B cell (primary cell): ENCODE measurements at regions not wholly inside any gene's neighbourhood (a gene's known extent, or its start where the extent isn't known, plus 50 kb on each side); places are given as distances from the start of the nearest gene placed in this dataset.

Experiments used
- ATAC-seq: fragments of 200-7000 bp; cut with Tn5 transposase; one replicate; pipeline ENCODE4 v1.10.0; 2021; ENCODE audit warnings: low read depth, mild to moderate bottlenecking, moderate number of reproducible peaks, moderate library complexity
- CTCF ChIA-PET: fragments of 350-600 bp; sonication (Branson Sonifier 250); formaldehyde crosslinking; loops from one replicate; lab custom pipeline; 2021; ENCODE audit warnings: antibody characterized with exemption, inconsistent platforms; lab: Charles Lee
- POLR2A ChIA-PET: fragments of 350-600 bp; sonication (Branson Sonifier 250); formaldehyde crosslinking; loops from one replicate; lab custom pipeline; 2021; ENCODE audit warnings: antibody characterized with exemption; lab: Charles Lee
- DNase-seq: peaks from one replicate; pipeline ENCODE4 v3.0.0; 2013
- H2AFZ ChIP-seq: 2 replicates; pipeline ENCODE4 v1.6.1; 2012; ENCODE audit warnings: mild to moderate bottlenecking, low read depth, low read length; ENCODE audit not compliant: insufficient read depth, poor library complexity, severe bottlenecking
- H3K27ac ChIP-seq, 2 donors: 1 replicate in 1 of 2; 2 replicates in 1 of 2; pipeline ENCODE4 v1.5.1; 2012 to 2013; ENCODE audit warnings: low read length in 2 of 2, mild to moderate bottlenecking in 2 of 2, moderate library complexity in 1 of 2
- H3K27me3 ChIP-seq, 4 experiments: fragments of 200-600 bp in 1 of 4; sonication (generic) in 1 of 4; replicated peaks in 1 of 4; 1 replicate in 2 of 4; 2 replicates in 2 of 4; pipeline versions ENCODE4 v1.6.1 to v1.7.0; 2013 to 2016; ENCODE audit warnings: low read length in 3 of 4, mild to moderate bottlenecking in 2 of 4, mixed read lengths in 1 of 4, moderate library complexity in 1 of 4; ENCODE audit not compliant: insufficient read depth in 4 of 4, control insufficient read depth in 3 of 4; ENCODE audit errors: control extremely low read depth in 1 of 4
- H3K36me3 ChIP-seq, 2 experiments: replicated peaks in 1 of 2; 1 replicate in 1 of 2; 2 replicates in 1 of 2; pipeline versions ENCODE4 v1.6.1 to v1.7.1; 2013; ENCODE audit warnings: low read length in 1 of 2; ENCODE audit not compliant: insufficient read depth in 2 of 2, control insufficient read depth in 1 of 2; ENCODE audit errors: control extremely low read depth in 1 of 2, extremely low read depth in 1 of 2
- H3K4me1 ChIP-seq, 2 donors: fragments of 200-600 bp in 1 of 2; sonication (generic) in 1 of 2; 1 replicate in 1 of 2; 2 replicates in 1 of 2; pipeline versions ENCODE4 v1.5.1 to v1.6.1; 2013 to 2017; ENCODE audit warnings: low read length in 2 of 2; ENCODE audit not compliant: control insufficient read depth in 2 of 2, insufficient read depth in 2 of 2
- H3K4me2 ChIP-seq: replicated peaks from 2 replicates; pipeline ENCODE3; 2012; ENCODE audit warnings: mild to moderate bottlenecking, low read depth, low read length; ENCODE audit not compliant: poor library complexity, severe bottlenecking
- H3K4me3 ChIP-seq, 5 experiments: fragments of 200-600 bp in 1 of 5; sonication (generic) in 1 of 5; 1 replicate in 3 of 5; 2 replicates in 2 of 5; pipeline versions ENCODE4 v1.5.1 to v1.7.0; 2011 to 2016; ENCODE audit warnings: low read length in 4 of 5, mild to moderate bottlenecking in 4 of 5, low read depth in 2 of 5, control low read depth in 1 of 5, moderate library complexity in 1 of 5; ENCODE audit not compliant: insufficient read depth in 1 of 5; ENCODE audit errors: control extremely low read depth in 1 of 5, extremely low read depth in 1 of 5
- H3K79me2 ChIP-seq: fragments of 200-600 bp; sonication (generic); one replicate; pipeline ENCODE4 v1.6.0; 2016; ENCODE audit warnings: low read length; ENCODE audit not compliant: control insufficient read depth, insufficient read depth
- H3K9ac ChIP-seq: fragments of 200-600 bp; sonication (generic); 2 replicates; pipeline ENCODE4 v1.6.1; 2017; ENCODE audit warnings: mild to moderate bottlenecking, low read length, moderate library complexity
- H3K9me3 ChIP-seq, 3 donors: one replicate each; pipeline versions ENCODE4 v1.6.1 to v1.7.1; 2013; ENCODE audit warnings: low read length in 2 of 3; ENCODE audit not compliant: control insufficient read depth in 2 of 3, insufficient read depth in 1 of 3; ENCODE audit errors: control extremely low read depth in 1 of 3
- H4K20me1 ChIP-seq: 2 replicates; pipeline ENCODE4 v1.6.0; 2012; ENCODE audit warnings: mild to moderate bottlenecking, low read length; ENCODE audit not compliant: insufficient read depth, control insufficient read depth, poor library complexity, severe bottlenecking
- H3K27ac Mint-ChIP-seq: one replicate; pipeline ENCODE4 v1.8.0; 2021; ENCODE audit warnings: mixed read lengths
- H3K27me3 Mint-ChIP-seq: one replicate; pipeline ENCODE4 v1.8.0; 2021; ENCODE audit warnings: mixed read lengths
- H3K4me1 Mint-ChIP-seq: one replicate; pipeline ENCODE4 v1.8.0; 2021; ENCODE audit warnings: mixed read lengths
- H3K4me3 Mint-ChIP-seq: one replicate; pipeline ENCODE4 v1.8.0; 2021; ENCODE audit warnings: mixed read lengths
- H3K9me3 Mint-ChIP-seq: one replicate; pipeline ENCODE4 v1.8.0; 2022; ENCODE audit warnings: mixed read lengths; ENCODE audit not compliant: insufficient read depth
- EZH2 ChIP-seq: IDR thresholded peaks from 2 replicates; pipeline ENCODE4 v1.6.1; 2012; ENCODE audit warnings: borderline replicate concordance, low read depth, mild to moderate bottlenecking, moderate library complexity, low read length; ENCODE audit not compliant: insufficient read depth, poor library complexity, severe bottlenecking
- WGBS: methylation state at CpG from one replicate; pipeline ENCODE4 v1.1.5; 2013; ENCODE audit warnings: missing lambda C conversion rate; ENCODE audit not compliant: insufficient coverage; 5-methylcytosine and 5-hydroxymethylcytosine counted together
- intact Hi-C: fragments of 100-400 bp; cut with micrococcal nuclease; formaldehyde crosslinking; loops from one replicate; pipeline ENCODE4 v1.10.0; 2022
- TF ChIP-seq, protein P1 (sequence below): fragments of 200-600 bp; IDR thresholded peaks from one replicate; pipeline ENCODE4 v1.8.0; 2022; ENCODE audit warnings: antibody characterized with exemption, mild to moderate bottlenecking

DNA sequence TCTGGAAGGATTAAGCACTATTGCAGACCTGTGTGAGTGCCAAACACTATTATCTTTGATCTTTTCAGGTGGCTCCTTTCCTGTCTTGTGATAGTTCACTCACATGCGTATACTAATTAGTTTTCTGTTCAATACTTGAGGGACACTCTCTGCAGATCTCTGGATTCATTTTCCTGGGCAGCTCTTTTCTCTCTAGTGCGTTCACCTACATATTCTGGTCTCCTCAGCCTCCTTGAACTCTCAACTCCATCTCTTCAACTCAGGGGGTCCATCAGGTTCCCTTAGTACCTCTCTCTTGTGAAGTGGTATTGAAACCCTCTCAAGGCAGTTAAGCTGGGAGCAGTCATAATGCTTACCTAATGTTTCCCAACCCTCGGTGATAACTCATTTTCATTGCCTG lies 1218.1 kb upstream of the MAP3K7 start:
- no peak for DNase-seq
- Mint-ChIP-seq H3K9me3 (peaks cover 7% of the 10 kb centered on the region), H3K27me3 (no peaks in the 10 kb centered on the region), H3K4me1 (no peaks in the 10 kb centered on the region), H3K4me3 (no peak overlapping the region), H3K27ac (no peak overlapping the region)
- Histone ChIP-seq H3K9me3 (no peaks in the 10 kb centered on the region), H3K4me1 (no peaks in the 10 kb centered on the region), H3K4me2 (no peak overlapping the region), H3K27me3 (no peaks in the 10 kb centered on the region), H3K9ac (no peak overlapping the region), H3K4me3 (no peak overlapping the region), H3K36me3 (no peaks in the 10 kb centered on the region), H3K27ac (no peak overlapping the region), H3K79me2 (no peaks in the 10 kb centered on the region), H2AFZ (no peak overlapping the region), H4K20me1 (no peaks in the 10 kb centered on the region)
- POLR2A ChIA-PET, result no interaction called here
- ATAC-seq, result no peak
- intact Hi-C loops, result no loop called here
- TF ChIP-seq, protein P1, sequence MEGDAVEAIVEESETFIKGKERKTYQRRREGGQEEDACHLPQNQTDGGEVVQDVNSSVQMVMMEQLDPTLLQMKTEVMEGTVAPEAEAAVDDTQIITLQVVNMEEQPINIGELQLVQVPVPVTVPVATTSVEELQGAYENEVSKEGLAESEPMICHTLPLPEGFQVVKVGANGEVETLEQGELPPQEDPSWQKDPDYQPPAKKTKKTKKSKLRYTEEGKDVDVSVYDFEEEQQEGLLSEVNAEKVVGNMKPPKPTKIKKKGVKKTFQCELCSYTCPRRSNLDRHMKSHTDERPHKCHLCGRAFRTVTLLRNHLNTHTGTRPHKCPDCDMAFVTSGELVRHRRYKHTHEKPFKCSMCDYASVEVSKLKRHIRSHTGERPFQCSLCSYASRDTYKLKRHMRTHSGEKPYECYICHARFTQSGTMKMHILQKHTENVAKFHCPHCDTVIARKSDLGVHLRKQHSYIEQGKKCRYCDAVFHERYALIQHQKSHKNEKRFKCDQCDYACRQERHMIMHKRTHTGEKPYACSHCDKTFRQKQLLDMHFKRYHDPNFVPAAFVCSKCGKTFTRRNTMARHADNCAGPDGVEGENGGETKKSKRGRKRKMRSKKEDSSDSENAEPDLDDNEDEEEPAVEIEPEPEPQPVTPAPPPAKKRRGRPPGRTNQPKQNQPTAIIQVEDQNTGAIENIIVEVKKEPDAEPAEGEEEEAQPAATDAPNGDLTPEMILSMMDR, result no peak
- no peak for TF ChIP-seq EZH2
- CTCF ChIA-PET, result no interaction called here
- 88% methylated on average over 2 of the region's 3 CpGs for WGBS

- H3K4me2 ChIP-seq, result no peak overlapping the region
- no peaks in the 10 kb centered on the region for H3K36me3 ChIP-seq
- POLR2A ChIA-PET, result no interaction called here
- H3K4me3 ChIP-seq, result no peak overlapping the region
- no peak overlapping the region for H2AFZ ChIP-seq
- H3K79me2 ChIP-seq, result no peaks in the 10 kb centered on the region
- Mint-ChIP-seq H3K27me3 (no peaks in the 10 kb centered on the region), H3K4me1 (no peaks in the 10 kb centered on the region), H3K9me3 (peaks cover 4% of the 10 kb centered on the region), H3K4me3 (no peak overlapping the region), H3K27ac (no peak overlapping the region)
- CTCF ChIA-PET, result no interaction called here
- no peaks in the 10 kb centered on the region for H4K20me1 ChIP-seq
- ATAC-seq (no peak), DNase-seq (no peak)
- intact Hi-C loops, result no loop called here
- no peaks in the 10 kb centered on the region for H3K4me1 ChIP-seq
- no peak overlapping the region for H3K9ac ChIP-seq
- no peak overlapping the region for H3K27ac ChIP-seq
- WGBS, result no CpG with 5 or more reads among the region's 1 CpG
- no peak for TF ChIP-seq EZH2
- TF ChIP-seq, protein P1, result no peak
- H3K9me3 ChIP-seq, result no peaks in the 10 kb centered on the region
- no peaks in the 10 kb centered on the region for H3K27me3 ChIP-seq
Observed at GRCh38 chr6:91802431-91802830, 1215.6 kb upstream of the MAP3K7 start.
